Activated T-cell treated with anti-CD3 and anti-CD28 coated beads, Interleukin-2, amount 50 U/mL, for 24 hours (primary cell): ENCODE measurements at regions not wholly inside any gene's neighbourhood (a gene's known extent, or its start where the extent isn't known, plus 50 kb on each side); places are given as distances from the start of the nearest gene placed in this dataset.

Experiments used
- DNase-seq: peaks from one replicate; pipeline ENCODE4 v3.0.0-alpha.2; 2020
- H3K27ac Mint-ChIP-seq: 2 replicates; pipeline ENCODE4 v1.8.0; 2020; ENCODE audit warnings: mild to moderate bottlenecking, mixed read lengths
- H3K27me3 Mint-ChIP-seq: 2 replicates; pipeline ENCODE4 v1.8.0; 2020; ENCODE audit warnings: mixed read lengths
- H3K36me3 Mint-ChIP-seq: 2 replicates; pipeline ENCODE4 v1.8.0; 2020; ENCODE audit warnings: low read depth, mixed read lengths
- H3K4me1 Mint-ChIP-seq: 2 replicates; pipeline ENCODE4 v1.8.0; 2020; ENCODE audit warnings: low read depth, mixed read lengths
- H3K4me3 Mint-ChIP-seq: 2 replicates; pipeline ENCODE4 v1.8.0; 2020; ENCODE audit warnings: mild to moderate bottlenecking, moderate library complexity, mixed read lengths
- H3K9me3 Mint-ChIP-seq: 2 replicates; pipeline ENCODE4 v1.8.0; 2020; ENCODE audit warnings: mixed read lengths

DNA sequence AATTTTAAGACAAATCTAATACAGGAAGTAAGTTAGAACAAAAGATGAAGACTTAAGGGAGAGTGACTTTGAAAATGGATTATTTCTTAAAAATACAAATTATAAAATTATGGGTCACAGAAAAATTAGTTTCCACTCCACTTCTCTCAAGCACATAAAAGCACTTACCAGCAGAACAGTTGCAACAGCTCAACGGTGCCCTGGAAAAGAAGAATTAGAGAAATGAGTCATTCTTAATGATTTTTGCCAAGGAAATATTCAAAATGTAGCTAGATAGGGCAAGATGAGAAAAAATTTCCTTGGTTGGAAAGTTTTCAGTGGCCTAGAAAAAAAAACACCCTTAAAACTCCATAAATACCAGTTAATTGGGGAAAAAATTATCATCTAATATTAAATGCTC is 2185.6 kb upstream of the CELF4 start:
- no peaks in the 10 kb centered on the region for H3K36me3 Mint-ChIP-seq
- H3K4me3 Mint-ChIP-seq: no peak overlapping the region
- no peak overlapping the region for H3K27ac Mint-ChIP-seq
- no peaks in the 10 kb centered on the region for H3K27me3 Mint-ChIP-seq
- H3K9me3 Mint-ChIP-seq: peaks cover 8% of the 10 kb centered on the region
- no peaks in the 10 kb centered on the region for H3K4me1 Mint-ChIP-seq
- DNase-seq: no peak

DNA sequence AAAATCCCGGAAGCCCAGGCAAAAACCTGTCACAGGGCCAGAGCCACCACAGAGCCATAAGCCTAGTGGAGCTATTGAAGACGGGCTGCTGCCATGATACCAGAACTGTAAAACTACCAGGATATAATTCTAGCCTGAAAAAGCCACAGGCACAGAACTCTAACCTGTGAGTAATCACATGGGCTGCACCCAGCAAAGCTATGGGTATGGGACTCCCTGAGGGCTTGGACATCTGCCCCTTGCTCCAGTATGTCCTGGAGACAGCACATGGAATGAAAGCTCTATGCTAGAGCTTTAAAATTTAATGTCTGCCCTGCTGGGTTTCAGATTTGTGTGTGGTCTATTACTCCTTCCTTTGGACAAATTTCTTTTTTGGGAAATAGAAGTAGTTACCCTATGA is 2183.6 kb upstream of the CELF4 start:
- H3K4me1 Mint-ChIP-seq: no peaks in the 10 kb centered on the region
- H3K27ac Mint-ChIP-seq: no peak overlapping the region
- no peak overlapping the region for H3K4me3 Mint-ChIP-seq
- H3K9me3 Mint-ChIP-seq: peaks cover 4% of the 10 kb centered on the region
- no peaks in the 10 kb centered on the region for H3K36me3 Mint-ChIP-seq
- DNase-seq: no peak
- H3K27me3 Mint-ChIP-seq: no peaks in the 10 kb centered on the region

DNA sequence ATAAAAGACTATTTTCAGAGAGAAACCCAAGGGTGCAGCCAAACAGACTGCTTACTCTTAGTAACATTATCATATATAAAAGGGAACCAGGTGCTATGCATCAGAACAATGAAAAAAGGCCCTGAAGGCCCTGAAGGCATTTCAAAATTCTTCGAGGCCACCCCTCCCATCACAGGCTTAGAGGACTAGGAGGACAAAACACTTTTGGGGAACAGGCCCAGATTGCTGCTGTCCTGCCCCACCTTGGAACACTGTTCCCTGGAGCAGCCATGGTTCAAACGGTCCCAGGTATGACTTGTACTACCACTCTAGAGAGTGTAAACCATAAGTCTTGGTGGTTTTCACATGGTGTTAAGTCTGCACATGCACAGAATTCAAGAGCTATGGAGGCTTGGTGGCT is 2183.1 kb upstream of the CELF4 start:
- Mint-ChIP-seq H3K27ac (no peak overlapping the region), H3K9me3 (peaks cover 4% of the 10 kb centered on the region), H3K4me1 (no peaks in the 10 kb centered on the region), H3K4me3 (no peak overlapping the region), H3K27me3 (no peaks in the 10 kb centered on the region), H3K36me3 (no peaks in the 10 kb centered on the region)
- DNase-seq: no peak

DNA sequence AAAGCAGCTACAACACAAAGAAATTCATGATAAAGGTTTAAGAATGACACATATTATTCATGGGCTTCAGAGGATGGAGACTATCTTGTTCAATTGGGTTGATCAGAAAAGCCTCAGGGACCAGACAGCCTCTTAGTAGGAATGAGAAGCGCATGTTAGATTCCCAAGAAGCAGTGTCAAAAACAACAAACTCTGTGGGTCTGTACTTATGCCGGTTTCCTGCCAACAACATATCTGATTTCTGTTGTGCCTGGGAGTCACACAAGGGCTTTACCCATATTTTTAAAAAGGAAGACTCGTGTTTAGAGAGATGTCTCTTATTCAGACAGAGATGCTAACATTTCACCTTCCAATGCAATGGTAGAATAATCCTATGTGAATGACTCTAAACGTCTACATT is 2180.6 kb upstream of the CELF4 start:
- DNase-seq: no peak
- Mint-ChIP-seq H3K4me1 (no peaks in the 10 kb centered on the region), H3K4me3 (no peak overlapping the region), H3K27ac (no peak overlapping the region), H3K9me3 (peaks cover 4% of the 10 kb centered on the region), H3K27me3 (no peaks in the 10 kb centered on the region), H3K36me3 (no peaks in the 10 kb centered on the region)

DNA sequence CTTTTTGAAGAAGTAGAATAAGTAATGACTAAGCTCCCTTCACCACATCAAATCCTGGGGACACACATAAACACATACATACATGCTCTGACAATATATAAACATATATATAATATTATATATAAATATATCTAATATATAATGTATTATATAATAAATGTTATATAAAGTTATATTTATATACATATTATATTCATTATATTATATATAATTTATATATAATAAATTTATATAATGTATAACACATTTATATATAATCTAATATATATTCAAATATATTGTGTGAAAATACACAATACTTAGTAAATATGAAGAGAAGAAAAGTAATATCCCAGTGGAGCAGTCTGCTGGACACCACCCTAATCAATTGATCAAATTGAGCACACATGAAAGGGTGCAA is 2177.9 kb upstream of the CELF4 start:
- H3K9me3 Mint-ChIP-seq: peaks cover 4% of the 10 kb centered on the region
- no peak overlapping the region for H3K4me3 Mint-ChIP-seq
- H3K27me3 Mint-ChIP-seq: no peaks in the 10 kb centered on the region
- H3K4me1 Mint-ChIP-seq: no peaks in the 10 kb centered on the region
- no peaks in the 10 kb centered on the region for H3K36me3 Mint-ChIP-seq
- no peak for DNase-seq
- no peak overlapping the region for H3K27ac Mint-ChIP-seq

DNA sequence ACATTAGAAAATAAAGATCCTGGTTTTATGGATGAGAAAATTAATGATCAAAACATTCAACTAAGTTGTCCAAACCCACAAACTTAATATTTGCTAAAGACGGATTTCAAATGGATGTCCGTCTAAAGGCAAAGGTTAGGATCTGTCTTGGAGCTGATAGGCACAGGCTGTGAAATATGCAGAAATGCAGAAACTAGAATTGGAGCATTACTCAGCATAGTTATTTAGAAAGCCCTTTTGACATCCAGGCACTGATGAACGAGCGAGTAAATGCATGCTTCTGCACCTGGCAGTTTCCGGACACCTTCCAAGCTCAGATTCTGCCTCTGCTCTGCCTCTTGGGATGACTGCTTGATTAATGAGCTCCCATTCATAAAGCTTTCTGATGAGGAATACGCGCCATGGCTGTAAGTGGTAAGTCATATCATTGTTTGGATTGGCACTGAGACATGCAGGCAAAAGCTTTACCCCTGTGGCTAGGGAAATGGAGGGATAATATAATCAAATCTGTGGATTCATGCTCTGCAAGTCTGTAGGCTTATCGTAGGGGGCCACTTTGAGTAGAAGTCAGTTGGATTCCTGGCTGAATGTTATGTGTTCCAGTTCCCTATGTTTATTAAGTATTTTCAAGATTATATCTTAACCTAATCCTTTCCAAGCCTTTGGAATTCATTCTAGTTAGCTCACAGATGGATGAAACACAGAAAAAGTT is 2176.3 kb upstream of the CELF4 start:
- no peak for DNase-seq
- no peaks in the 10 kb centered on the region for H3K4me1 Mint-ChIP-seq
- H3K9me3 Mint-ChIP-seq: no peaks in the 10 kb centered on the region
- H3K36me3 Mint-ChIP-seq: no peaks in the 10 kb centered on the region
- no peak overlapping the region for H3K27ac Mint-ChIP-seq
- H3K4me3 Mint-ChIP-seq: no peak overlapping the region
- no peaks in the 10 kb centered on the region for H3K27me3 Mint-ChIP-seq

DNA sequence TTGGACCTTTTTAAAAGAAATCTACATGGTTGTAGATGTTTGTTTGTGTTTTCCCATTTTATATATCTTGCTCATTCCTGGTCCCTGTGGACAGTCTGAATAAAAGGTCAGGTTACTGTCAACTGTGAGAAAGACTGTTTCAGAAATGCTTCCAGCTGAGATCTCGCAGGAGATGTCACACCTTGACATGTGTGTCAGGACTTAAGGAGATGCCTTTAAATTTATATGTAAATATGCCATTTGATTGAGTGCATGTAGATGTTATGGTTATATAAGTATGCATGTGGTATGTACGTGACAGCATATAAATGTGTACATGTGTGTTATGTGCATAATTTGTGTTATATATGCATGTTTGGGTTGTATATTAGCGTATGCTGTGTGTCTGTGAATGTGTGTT is 2172.3 kb upstream of the CELF4 start:
- Mint-ChIP-seq H3K27me3 (no peaks in the 10 kb centered on the region), H3K4me1 (no peaks in the 10 kb centered on the region), H3K36me3 (no peaks in the 10 kb centered on the region), H3K9me3 (peaks cover 6% of the 10 kb centered on the region), H3K4me3 (no peak overlapping the region), H3K27ac (no peak overlapping the region)
- DNase-seq: no peak

DNA sequence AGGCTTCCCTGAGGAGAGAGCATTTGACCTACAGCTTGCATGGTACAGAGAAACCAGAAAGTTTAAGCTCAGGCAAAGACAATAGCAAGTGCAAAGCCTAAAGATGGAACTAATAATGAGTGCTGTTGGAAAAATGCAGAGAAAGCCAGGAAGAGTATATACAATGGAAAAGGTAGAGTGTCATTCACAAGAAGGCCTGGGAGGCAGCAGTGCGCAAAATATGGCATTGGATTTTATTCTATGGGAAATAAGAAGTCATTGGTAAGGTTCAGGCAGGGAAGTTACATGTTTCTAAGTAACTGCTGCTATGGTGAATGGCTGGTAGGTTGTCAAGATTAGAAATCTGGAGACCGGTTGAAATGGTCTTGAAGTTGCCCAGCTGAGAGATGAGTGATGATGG is 2167.3 kb upstream of the CELF4 start:
- H3K36me3 Mint-ChIP-seq: no peaks in the 10 kb centered on the region
- H3K4me1 Mint-ChIP-seq: no peaks in the 10 kb centered on the region
- no peak overlapping the region for H3K4me3 Mint-ChIP-seq
- H3K27me3 Mint-ChIP-seq: no peaks in the 10 kb centered on the region
- DNase-seq: no peak
- peaks cover 6% of the 10 kb centered on the region for H3K9me3 Mint-ChIP-seq
- no peak overlapping the region for H3K27ac Mint-ChIP-seq

DNA sequence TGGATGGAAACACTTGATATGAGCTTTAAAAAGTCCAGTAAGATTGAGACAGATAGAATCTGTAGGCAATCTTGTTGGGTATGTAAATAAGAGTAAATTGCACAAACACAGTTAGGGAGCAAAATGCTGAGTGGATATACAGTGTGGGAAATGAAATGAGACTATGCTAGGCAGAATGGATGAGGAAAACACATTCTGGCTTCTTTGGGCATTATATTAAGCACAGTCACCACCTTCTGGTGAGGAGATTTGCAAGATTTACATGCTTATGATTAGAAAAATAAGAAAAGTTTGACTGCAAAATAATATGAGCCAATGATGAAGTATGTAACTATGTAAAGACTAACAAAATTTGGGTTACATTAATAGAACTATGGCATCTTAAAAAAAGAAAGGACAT is 2165.0 kb upstream of the CELF4 start:
- peaks cover under 1% of the 10 kb centered on the region for H3K9me3 Mint-ChIP-seq
- no peak overlapping the region for H3K27ac Mint-ChIP-seq
- H3K4me1 Mint-ChIP-seq: no peaks in the 10 kb centered on the region
- H3K36me3 Mint-ChIP-seq: no peaks in the 10 kb centered on the region
- DNase-seq: no peak
- H3K4me3 Mint-ChIP-seq: no peak overlapping the region
- H3K27me3 Mint-ChIP-seq: no peaks in the 10 kb centered on the region

DNA sequence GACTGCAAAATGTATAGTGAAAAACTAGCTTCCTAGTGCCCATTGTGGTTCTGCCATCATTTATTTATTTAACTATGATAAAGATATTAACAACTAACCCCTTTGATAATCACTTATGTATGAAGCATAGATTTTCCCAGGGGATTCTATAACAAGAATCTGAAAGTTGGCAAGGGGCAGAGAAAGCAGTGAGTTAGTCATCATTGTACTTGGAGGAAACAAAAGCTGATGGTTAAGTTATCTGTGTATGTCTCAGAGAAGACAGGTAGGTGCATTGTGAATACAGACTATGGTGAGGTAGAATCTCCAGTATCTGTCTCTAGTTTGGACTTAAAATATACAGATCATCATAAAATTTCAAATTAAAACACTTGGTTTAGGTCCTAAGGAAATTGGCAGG is 2159.1 kb upstream of the CELF4 start:
- no peak overlapping the region for H3K4me3 Mint-ChIP-seq
- H3K36me3 Mint-ChIP-seq: no peaks in the 10 kb centered on the region
- peaks cover 5% of the 10 kb centered on the region for H3K9me3 Mint-ChIP-seq
- H3K27ac Mint-ChIP-seq: no peak overlapping the region
- DNase-seq: no peak
- H3K27me3 Mint-ChIP-seq: no peaks in the 10 kb centered on the region
- H3K4me1 Mint-ChIP-seq: no peaks in the 10 kb centered on the region

DNA sequence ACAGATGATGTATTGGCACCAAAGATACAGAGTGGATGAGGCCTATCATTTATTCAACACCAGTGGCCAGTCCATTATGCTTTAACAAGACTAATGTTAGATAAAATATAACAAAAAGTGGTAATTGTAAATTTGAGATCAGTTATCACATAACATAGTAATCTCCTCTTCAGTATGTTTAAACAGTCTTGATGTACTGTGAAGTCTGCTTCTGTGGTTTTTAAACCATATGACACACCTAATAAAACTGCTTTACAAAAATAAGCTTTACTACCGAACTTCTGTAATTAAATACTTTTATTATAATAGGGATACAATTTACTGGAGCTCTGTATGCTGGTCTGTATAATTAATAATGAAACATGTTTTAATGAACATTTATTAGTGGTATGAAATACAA is 2156.1 kb upstream of the CELF4 start:
- peaks cover 5% of the 10 kb centered on the region for H3K9me3 Mint-ChIP-seq
- no peaks in the 10 kb centered on the region for H3K27me3 Mint-ChIP-seq
- no peaks in the 10 kb centered on the region for H3K4me1 Mint-ChIP-seq
- H3K27ac Mint-ChIP-seq: no peak overlapping the region
- no peak for DNase-seq
- H3K36me3 Mint-ChIP-seq: no peaks in the 10 kb centered on the region
- H3K4me3 Mint-ChIP-seq: no peak overlapping the region

DNA sequence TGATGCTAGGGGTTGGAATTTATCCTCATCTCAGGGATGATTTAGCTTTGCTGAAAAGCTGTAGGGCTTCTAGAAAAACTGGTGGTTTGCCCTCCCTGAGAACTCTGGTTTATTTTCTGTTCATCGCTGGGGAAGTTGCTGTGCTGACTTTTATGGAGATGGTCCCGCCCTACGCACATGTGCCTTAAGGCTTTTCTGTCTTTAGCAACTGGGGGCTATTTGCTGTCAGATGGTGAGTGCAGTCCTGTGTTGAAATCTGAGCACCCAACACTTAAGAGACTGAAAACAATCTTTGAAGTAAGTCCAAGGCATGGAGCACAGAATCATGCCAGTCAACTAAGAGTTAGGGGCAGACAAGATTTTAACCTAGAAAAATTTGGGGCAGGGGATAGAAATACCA is 2148.4 kb upstream of the CELF4 start:
- H3K4me1 Mint-ChIP-seq: no peaks in the 10 kb centered on the region
- H3K9me3 Mint-ChIP-seq: peaks cover 10% of the 10 kb centered on the region
- no peak overlapping the region for H3K4me3 Mint-ChIP-seq
- no peak for DNase-seq
- no peaks in the 10 kb centered on the region for H3K27me3 Mint-ChIP-seq
- no peaks in the 10 kb centered on the region for H3K36me3 Mint-ChIP-seq
- H3K27ac Mint-ChIP-seq: no peak overlapping the region

DNA sequence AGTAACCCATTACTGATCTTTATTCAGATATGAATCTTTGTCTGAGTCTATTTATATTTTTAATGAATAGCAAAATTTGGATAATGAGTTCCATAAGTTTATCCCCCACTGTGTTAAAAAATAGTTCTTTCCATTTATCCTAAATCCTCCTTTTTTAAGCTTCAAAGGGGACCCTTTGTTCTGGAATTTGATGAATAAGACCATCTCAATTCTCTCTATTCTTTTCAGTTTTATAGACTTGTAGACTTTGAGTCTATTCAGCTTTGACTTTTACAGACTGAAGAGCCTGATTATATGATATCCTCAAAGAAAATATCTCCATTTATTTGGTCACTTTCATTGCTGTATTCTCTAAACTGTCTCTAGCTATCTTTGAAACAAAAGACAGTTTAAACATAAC is 2146.1 kb upstream of the CELF4 start:
- H3K27ac Mint-ChIP-seq: no peak overlapping the region
- peaks cover 10% of the 10 kb centered on the region for H3K9me3 Mint-ChIP-seq
- no peaks in the 10 kb centered on the region for H3K4me1 Mint-ChIP-seq
- no peaks in the 10 kb centered on the region for H3K36me3 Mint-ChIP-seq
- DNase-seq: no peak
- H3K27me3 Mint-ChIP-seq: no peaks in the 10 kb centered on the region
- no peak overlapping the region for H3K4me3 Mint-ChIP-seq

DNA sequence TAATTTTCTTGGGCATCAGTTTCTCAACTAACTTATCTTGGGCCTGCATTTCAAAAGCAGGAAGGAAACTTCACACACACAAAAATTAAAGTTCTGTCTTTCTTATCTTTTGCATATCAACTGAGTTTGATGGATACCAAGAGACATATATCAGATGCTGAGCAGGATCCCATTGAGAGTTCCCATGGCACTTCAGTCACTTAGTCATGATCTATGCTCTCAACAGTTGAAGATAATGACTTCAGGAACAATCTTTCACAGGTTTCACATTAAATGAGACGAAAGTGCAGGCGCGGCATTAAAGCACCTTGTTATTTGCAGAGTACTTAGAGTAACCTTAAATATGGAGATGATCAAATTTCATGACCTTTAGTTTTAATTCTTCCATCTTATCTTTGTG is 2139.8 kb upstream of the CELF4 start:
- Mint-ChIP-seq H3K9me3 (peaks cover 6% of the 10 kb centered on the region), H3K4me1 (no peaks in the 10 kb centered on the region), H3K27me3 (no peaks in the 10 kb centered on the region), H3K4me3 (no peak overlapping the region), H3K27ac (no peak overlapping the region), H3K36me3 (no peaks in the 10 kb centered on the region)
- no peak for DNase-seq

DNA sequence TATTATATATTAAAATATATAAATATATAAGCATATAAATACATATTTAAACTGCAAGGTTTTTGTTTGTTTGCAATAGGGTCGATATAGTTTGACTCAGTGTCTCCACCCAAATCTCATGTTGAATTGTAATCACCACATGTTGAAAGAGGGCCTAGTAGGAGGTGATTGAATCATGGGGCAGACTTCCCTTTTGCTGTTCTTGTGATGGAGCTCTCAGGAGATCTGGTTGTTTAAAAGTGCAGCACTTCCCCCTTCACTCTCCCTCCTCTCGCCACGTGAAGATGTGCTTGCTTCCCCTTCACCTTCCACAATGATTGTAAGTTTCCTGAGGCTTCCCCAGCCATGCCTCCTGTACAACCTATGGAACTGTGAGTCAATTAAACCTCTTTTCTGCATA is 2137.3 kb upstream of the CELF4 start:
- Mint-ChIP-seq H3K27me3 (no peaks in the 10 kb centered on the region), H3K4me3 (no peak overlapping the region), H3K9me3 (peaks cover 8% of the 10 kb centered on the region), H3K27ac (no peak overlapping the region), H3K4me1 (no peaks in the 10 kb centered on the region), H3K36me3 (no peaks in the 10 kb centered on the region)
- DNase-seq: no peak

DNA sequence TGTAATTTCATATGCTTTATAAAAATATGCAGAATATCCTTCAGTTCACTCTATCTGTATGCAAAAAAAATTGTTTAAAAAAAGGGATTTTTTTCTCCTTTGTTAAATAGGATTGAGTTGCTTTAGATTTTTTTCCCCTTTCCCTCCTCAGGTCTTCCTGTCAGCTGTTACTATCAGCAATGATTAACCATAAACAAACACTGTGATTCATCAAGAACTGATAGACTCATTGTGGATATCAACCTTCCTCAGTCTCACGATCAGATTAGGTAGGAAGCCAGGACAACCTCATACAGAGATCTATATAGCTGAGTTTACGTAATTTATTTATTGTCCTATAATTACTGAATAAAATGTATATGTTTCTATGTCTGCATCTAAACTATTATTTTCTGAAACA is 2136.2 kb upstream of the CELF4 start:
- Mint-ChIP-seq H3K27ac (no peak overlapping the region), H3K36me3 (no peaks in the 10 kb centered on the region), H3K9me3 (peaks cover 8% of the 10 kb centered on the region), H3K4me1 (no peaks in the 10 kb centered on the region), H3K27me3 (no peaks in the 10 kb centered on the region), H3K4me3 (no peak overlapping the region)
- DNase-seq: no peak
